GM23248 (cell line): ENCODE measurements at regions not wholly inside any gene's neighbourhood (a gene's known extent, or its start where the extent isn't known, plus 50 kb on each side); places are given as distances from the start of the nearest gene placed in this dataset.

Experiments
- EZH2 ChIP-seq: fragments of 200-600 bp; sonication (generic); IDR thresholded peaks from 2 replicates; pipeline ENCODE4 v1.6.1; 2018; ENCODE audit warnings: antibody characterized with exemption, mild to moderate bottlenecking; ENCODE audit not compliant: insufficient read depth, poor library complexity, severe bottlenecking
- EZH2phosphoT487 ChIP-seq: fragments of 200-600 bp; sonication (generic); IDR thresholded peaks from 2 replicates; pipeline ENCODE4 v1.6.1; 2018; ENCODE audit warnings: antibody characterized with exemption, moderate library complexity, mild to moderate bottlenecking, low read depth; ENCODE audit not compliant: insufficient read depth

- no peak for TF ChIP-seq EZH2
- TF ChIP-seq EZH2phosphoT487 = no peak
These were observed 251.1 kb upstream of the RAB4A start for GRCh38 chr1:229019663-229020271.
